ENCODE measurements at regions not wholly inside any gene's neighbourhood (a gene's known extent, or its start where the extent isn't known, plus 50 kb on each side); places are given as distances from the start of the nearest gene placed in this dataset.

DNA sequence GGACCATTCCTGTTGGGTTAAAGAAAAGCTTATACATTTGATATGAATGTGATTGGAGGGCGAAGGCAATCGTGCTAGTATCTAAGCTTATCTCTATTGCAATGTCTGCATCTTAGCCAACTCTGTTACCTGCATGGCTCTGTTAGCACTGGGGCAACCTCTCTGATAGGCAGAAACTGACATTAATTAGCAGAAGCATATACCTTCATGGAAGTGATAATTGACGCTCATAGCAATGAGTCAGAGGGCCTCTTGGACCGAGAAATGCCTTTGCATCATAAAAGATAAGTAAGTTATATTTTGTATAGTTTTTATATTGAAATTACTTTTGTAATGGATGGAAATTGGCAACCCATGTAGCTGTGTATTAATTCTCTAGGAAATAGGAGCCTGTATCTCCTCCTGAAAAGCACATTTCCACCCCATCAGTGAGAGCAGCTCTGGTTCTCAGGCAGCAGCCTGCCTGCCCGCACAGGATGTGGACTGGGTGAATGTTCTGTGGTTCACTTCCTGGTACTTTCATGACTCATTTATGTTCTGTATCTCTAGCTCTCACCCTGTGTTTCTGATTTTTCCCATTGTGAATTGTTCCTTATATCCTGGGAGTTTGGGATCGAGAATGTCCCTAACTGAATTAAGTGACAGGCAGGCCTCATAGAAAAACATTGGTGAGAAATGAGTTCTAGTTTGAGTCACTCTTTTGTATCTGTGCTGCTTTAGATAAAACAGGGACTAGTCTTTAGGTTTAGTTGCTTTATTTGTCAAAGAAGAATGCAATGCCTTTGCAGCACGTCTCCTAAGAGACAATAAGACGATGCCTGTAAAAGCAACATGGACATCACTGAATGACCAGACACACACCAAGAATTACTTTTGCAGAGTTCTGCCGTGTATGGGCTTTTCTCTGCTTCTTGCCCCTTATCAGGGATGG lies 344.9 kb downstream of the DCDC2C start:
- no peaks in the 10 kb centered on the region for H3K9me3 ChIP-seq
- H3K27me3 ChIP-seq, result no peaks in the 10 kb centered on the region
- H3K4me1 ChIP-seq, result no peaks in the 10 kb centered on the region
- intact Hi-C loops (cut with DNase I), result no loop called here
- TF ChIP-seq POLR2A (IDR thresholded peaks at IDR 0.05), result no peak
- TF ChIP-seq, protein P1, sequence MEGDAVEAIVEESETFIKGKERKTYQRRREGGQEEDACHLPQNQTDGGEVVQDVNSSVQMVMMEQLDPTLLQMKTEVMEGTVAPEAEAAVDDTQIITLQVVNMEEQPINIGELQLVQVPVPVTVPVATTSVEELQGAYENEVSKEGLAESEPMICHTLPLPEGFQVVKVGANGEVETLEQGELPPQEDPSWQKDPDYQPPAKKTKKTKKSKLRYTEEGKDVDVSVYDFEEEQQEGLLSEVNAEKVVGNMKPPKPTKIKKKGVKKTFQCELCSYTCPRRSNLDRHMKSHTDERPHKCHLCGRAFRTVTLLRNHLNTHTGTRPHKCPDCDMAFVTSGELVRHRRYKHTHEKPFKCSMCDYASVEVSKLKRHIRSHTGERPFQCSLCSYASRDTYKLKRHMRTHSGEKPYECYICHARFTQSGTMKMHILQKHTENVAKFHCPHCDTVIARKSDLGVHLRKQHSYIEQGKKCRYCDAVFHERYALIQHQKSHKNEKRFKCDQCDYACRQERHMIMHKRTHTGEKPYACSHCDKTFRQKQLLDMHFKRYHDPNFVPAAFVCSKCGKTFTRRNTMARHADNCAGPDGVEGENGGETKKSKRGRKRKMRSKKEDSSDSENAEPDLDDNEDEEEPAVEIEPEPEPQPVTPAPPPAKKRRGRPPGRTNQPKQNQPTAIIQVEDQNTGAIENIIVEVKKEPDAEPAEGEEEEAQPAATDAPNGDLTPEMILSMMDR (IDR thresholded peaks at IDR 0.05), result no peak
- H3K27ac ChIP-seq, result no peak overlapping the region
- H3K36me3 ChIP-seq, result no peaks in the 10 kb centered on the region
- 74 to 85% methylated on average over 9 of the region's 9 CpGs for WGBS, 2 donors
- no peak for DNase-seq
- no peak overlapping the region for H3K4me3 ChIP-seq (replicated peaks in 1 of 3)

DNA sequence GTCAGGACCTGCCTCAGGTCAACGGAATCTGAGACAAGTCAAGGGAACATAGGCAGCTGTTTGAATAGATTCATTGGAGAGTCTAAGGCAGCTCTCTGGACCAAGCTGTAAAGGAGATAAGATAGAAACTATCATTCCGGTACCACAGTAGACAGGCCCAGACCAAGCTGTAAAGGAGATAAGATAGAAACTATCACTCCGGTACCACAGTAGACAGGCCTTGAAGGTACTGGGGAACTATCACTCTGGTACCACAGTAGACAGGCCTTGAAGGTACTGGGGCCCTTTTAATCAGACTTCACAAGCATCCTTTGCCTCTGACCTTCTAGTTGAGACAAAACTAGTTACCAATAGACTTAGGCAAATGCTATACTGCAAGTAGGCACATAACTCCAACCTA lies 346.1 kb downstream of the DCDC2C start:
- intact Hi-C loops (cut with DNase I), result no loop called here
- Histone ChIP-seq H3K4me3 (replicated peaks in 1 of 3) (no peak overlapping the region), H3K27ac (no peak overlapping the region), H3K4me1 (no peaks in the 10 kb centered on the region), H3K36me3 (no peaks in the 10 kb centered on the region), H3K9me3 (no peaks in the 10 kb centered on the region), H3K27me3 (no peaks in the 10 kb centered on the region)
- TF ChIP-seq, protein P1 (IDR thresholded peaks at IDR 0.05), result no peak
- TF ChIP-seq POLR2A (IDR thresholded peaks at IDR 0.05), result no peak
- DNase-seq, result no peak
- WGBS, 2 donors, result 91 to 93% methylated on average over 3 of the region's 3 CpGs

DNA sequence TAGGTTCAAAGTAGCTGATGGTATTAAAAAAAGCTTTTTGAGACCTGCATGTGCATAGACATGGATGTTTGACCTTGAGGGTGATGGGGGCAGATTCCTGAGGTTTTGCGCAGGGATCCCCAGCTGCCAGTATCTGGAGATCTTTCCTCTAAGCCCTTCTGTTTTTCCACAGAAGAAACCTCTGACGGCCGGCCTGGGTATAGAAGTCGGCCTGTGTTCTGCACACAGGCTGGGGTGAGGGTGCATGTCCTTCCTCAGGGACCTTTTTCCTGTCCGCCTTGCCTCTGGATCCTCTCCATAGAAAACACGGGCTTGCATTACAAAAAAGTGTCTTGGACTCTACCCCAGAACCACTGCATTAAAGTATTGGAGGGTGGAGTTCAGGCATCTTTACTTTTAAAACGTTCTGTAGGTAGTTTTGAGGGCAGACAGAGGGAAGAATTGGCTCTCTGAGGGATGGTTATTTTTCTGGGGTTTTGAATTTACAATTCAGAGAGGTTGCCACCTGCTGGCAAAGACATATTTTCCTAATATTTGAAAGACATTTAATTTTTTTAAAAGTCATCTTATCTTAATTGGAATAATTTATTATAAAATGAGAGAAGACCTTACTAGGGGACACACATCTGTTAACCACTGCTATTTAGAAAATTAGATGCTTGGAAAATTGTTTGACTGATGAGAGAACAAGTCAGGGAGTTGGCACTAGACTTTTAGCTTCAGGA lies 350.6 kb downstream of the DCDC2C start:
- DNase-seq, result no peak
- H3K9me3 ChIP-seq, result no peaks in the 10 kb centered on the region
- intact Hi-C loops (cut with DNase I), result no loop called here
- 67 to 69% methylated on average over 7 of the region's 7 CpGs for WGBS, 2 donors
- no peak overlapping the region for H3K27ac ChIP-seq
- H3K4me1 ChIP-seq, result no peaks in the 10 kb centered on the region
- no peak overlapping the region for H3K4me3 ChIP-seq (replicated peaks in 1 of 3)
- H3K27me3 ChIP-seq, result no peaks in the 10 kb centered on the region
- no peak for TF ChIP-seq POLR2A (IDR thresholded peaks at IDR 0.05)
- TF ChIP-seq, protein P1 (IDR thresholded peaks at IDR 0.05), result peak in 2 of 6 experiments; percentile 12 to 16
- H3K36me3 ChIP-seq, result no peaks in the 10 kb centered on the region

DNA sequence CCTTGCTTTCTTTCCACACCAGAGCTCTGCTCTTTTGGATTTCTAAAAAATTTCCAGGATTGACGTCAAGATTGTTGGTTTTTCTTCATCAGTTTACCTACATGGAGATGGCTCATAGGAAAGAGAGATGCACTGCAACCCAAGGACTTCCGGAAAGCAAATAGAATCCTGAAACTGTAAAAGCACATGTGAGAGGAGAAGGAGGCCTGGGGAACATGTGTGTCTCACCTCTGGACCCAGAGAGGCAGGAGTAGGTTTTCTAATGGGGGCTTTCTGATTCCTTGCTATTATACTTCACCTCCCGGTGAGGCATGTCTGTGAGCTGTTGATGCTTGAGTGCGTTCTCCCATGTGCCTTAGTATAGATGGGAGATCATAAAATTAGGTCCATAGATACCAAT lies 362.8 kb downstream of the DCDC2C start:
- H3K4me3 ChIP-seq (replicated peaks in 1 of 3), result no peak overlapping the region
- H3K36me3 ChIP-seq, result no peaks in the 10 kb centered on the region
- no peaks in the 10 kb centered on the region for H3K4me1 ChIP-seq
- H3K27me3 ChIP-seq, result no peaks in the 10 kb centered on the region
- H3K9me3 ChIP-seq, result no peaks in the 10 kb centered on the region
- TF ChIP-seq, protein P1 (IDR thresholded peaks at IDR 0.05), result no peak
- TF ChIP-seq POLR2A (IDR thresholded peaks at IDR 0.05), result no peak
- WGBS, 2 donors, result 72 to 94% methylated on average over 4 of the region's 4 CpGs
- intact Hi-C loops (cut with DNase I), result no loop called here
- no peak overlapping the region for H3K27ac ChIP-seq
- DNase-seq, result no peak

All from thyroid gland (tissue), 4 donors.